Heart right ventricle (tissue), 16 donors: ENCODE measurements at regions not wholly inside any gene's neighbourhood (a gene's known extent, or its start where the extent isn't known, plus 50 kb on each side); places are given as distances from the start of the nearest gene placed in this dataset.

Experiments used
- ATAC-seq, 8 donors: fragments of 200-7000 bp; cut with Tn5 transposase; one replicate each; pipeline ENCODE4 v1.9.1; 2020; ENCODE audit warnings: mild to moderate bottlenecking in 8 of 8, moderate library complexity in 8 of 8, moderate number of reproducible peaks in 1 of 8
- DNase-seq, 2 donors: peaks; one replicate each; pipeline ENCODE4 v3.0.0-alpha.2; 2020
- H3K27ac ChIP-seq, 10 donors: fragments of 200-600 bp; sonication (generic) in 2 of 10; one replicate each; pipeline versions ENCODE4 v1.5.0 to v1.8.0; 2020 to 2022; ENCODE audit warnings: mild to moderate bottlenecking in 3 of 10
- H3K27me3 ChIP-seq, 7 donors: fragments of 200-600 bp; one replicate each; pipeline ENCODE4 v1.8.0; 2021 to 2022; ENCODE audit warnings: mild to moderate bottlenecking in 2 of 7
- H3K36me3 ChIP-seq, 9 donors: fragments of 200-600 bp; sonication (generic) in 1 of 9; one replicate each; pipeline versions ENCODE4 v1.5.0 to v1.8.0; 2020 to 2022; ENCODE audit warnings: mild to moderate bottlenecking in 2 of 9
- H3K4me1 ChIP-seq, 9 donors: fragments of 200-600 bp; sonication (generic) in 1 of 9; one replicate each; pipeline versions ENCODE4 v1.5.0 to v1.8.0; 2020 to 2022; ENCODE audit warnings: mild to moderate bottlenecking in 4 of 9
- H3K4me3 ChIP-seq, 10 donors: fragments of 200-600 bp; sonication (generic) in 2 of 10; one replicate each; pipeline versions ENCODE4 v1.5.0 to v1.8.0; 2020 to 2022; ENCODE audit warnings: mild to moderate bottlenecking in 7 of 10, moderate library complexity in 2 of 10
- H3K9me3 ChIP-seq, 11 donors: fragments of 200-600 bp in 10 of 11; sonication (generic) in 2 of 11; one replicate each; pipeline versions ENCODE4 v1.5.0 to v1.8.0; 2013 to 2022; ENCODE audit warnings: mild to moderate bottlenecking in 2 of 11, control low read depth in 1 of 11, moderate library complexity in 1 of 11
- WGBS, 2 donors: extraction: QIAGEN DNeasy Blood & Tissue Kit; methylation state at CpG; one replicate each; pipeline ENCODE4 v1.1.7; 2013; ENCODE audit warnings: inconsistent platforms in 1 of 2; 5-methylcytosine and 5-hydroxymethylcytosine counted together
- intact Hi-C, 10 donors: fragments of 100-400 bp; cut with DNase I; formaldehyde crosslinking; loops; one replicate each; pipeline versions ENCODE4 v1.11.1 to v1.14.2; 2022
- TF ChIP-seq, protein P1 (sequence below), 9 donors: fragments of 200-600 bp; sonication (generic) in 2 of 9; IDR thresholded peaks; one replicate each; pipeline versions ENCODE4 v1.5.0 to v1.8.0; 2021 to 2022; ENCODE audit warnings: antibody characterized with exemption in 9 of 9, mild to moderate bottlenecking in 5 of 9, moderate library complexity in 1 of 9
- donor health status: Arrhythmogenic right ventricular cardiomyopathy.
- donor health status: ischemic (EF 13 %, LVEDD 7.1; RV severe dilation, severe dysfunction).
- donor health status: healthy with polysubstance abuse.
- donor health status: DM: no; HTN: yes; CAD: no.
- donor health status: DM: no; HTN: no; CAD: no.
- donor health status: ischemic (EF 25% LVEDD 6.9; RV normal size, moderate dysfunction).
- donor health status: ischemic (EF 25% LVEDD 5.7; RV mildly dilated, moderate dysfunction).
- donor health status: healthy.
- donor health status: DM: yes; HTN: yes; CAD: no.
- donor health status: Ischemic cardiomyopathy.
- donor health status: ischemic (EF 35%, LVEDD 5.7; RV mildly dilated, moderate dysfunction).
- donor health status: nonischemic (EF 11% LVEDD 7.7; RV severe dilation, severe dysfunction).
- donor health status: DM: yes; HTN: yes; CAD: no.
- donor health status: PGD.
- donor health status: ischemic (EF 29% LVEDD 5.4; RV normal size, mild dysfunction).
- donor health status: nonischemic (EF 23%, LVEDD 6.1; RV moderate dilation, normal function).

GRCh38 chr9:118721923-118722322 is 647.3 kb downstream of the BRINP1 start:
- TF ChIP-seq, protein P1, sequence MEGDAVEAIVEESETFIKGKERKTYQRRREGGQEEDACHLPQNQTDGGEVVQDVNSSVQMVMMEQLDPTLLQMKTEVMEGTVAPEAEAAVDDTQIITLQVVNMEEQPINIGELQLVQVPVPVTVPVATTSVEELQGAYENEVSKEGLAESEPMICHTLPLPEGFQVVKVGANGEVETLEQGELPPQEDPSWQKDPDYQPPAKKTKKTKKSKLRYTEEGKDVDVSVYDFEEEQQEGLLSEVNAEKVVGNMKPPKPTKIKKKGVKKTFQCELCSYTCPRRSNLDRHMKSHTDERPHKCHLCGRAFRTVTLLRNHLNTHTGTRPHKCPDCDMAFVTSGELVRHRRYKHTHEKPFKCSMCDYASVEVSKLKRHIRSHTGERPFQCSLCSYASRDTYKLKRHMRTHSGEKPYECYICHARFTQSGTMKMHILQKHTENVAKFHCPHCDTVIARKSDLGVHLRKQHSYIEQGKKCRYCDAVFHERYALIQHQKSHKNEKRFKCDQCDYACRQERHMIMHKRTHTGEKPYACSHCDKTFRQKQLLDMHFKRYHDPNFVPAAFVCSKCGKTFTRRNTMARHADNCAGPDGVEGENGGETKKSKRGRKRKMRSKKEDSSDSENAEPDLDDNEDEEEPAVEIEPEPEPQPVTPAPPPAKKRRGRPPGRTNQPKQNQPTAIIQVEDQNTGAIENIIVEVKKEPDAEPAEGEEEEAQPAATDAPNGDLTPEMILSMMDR (IDR thresholded peaks at IDR 0.05): no peak
- DNase-seq: no peak
- Histone ChIP-seq H3K27me3 (no peaks in the 10 kb centered on the region), H3K36me3 (no peaks in the 10 kb centered on the region), H3K4me1 (no peaks in the 10 kb centered on the region), H3K27ac (no peak overlapping the region), H3K9me3 (peaks cover 0 to 24% (median 2%) of the 10 kb centered on the region in 11 donors), H3K4me3 (no peak overlapping the region)
- intact Hi-C loops: no loop called here
- 54 to 58% methylated on average over 2 of the region's 2 CpGs for WGBS, 2 donors
- ATAC-seq: no peak

- DNase-seq (no peak), ATAC-seq (no peak)
- H3K36me3 ChIP-seq: no peaks in the 10 kb centered on the region
- no peak overlapping the region for H3K27ac ChIP-seq
- intact Hi-C loops: no loop called here
- no peak overlapping the region for H3K4me3 ChIP-seq
- H3K4me1 ChIP-seq: no peaks in the 10 kb centered on the region
- WGBS, 2 donors: 88 to 89% methylated on average over 2 of the region's 2 CpGs
- TF ChIP-seq, protein P1 (IDR thresholded peaks at IDR 0.05): no peak
- H3K9me3 ChIP-seq: peaks cover 0 to 11% (median 1%) of the 10 kb centered on the region in 11 donors
- H3K27me3 ChIP-seq: no peaks in the 10 kb centered on the region
These were observed 639.3 kb downstream of the BRINP1 start for GRCh38 chr9:118729981-118730380.

DNA sequence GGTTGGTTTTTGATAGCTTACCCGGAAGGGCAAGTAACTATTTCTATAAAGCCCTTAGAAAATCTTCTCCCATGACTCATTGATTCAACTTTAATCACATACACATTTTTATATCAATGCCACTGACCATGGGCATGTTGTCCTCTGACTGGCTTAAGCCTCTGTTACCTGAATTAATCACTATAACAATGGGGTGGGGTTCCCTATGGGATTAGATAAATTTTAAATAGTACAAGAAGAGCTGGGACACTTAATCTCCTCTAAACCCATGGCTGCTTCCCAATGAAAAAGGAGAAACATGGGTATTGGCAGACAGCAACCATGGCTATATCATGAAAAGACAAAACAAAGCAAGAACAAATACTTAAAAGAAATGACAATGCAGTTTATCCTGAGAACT is 636.2 kb downstream of the BRINP1 start:
- intact Hi-C loops: no loop called here
- Histone ChIP-seq H3K36me3 (no peaks in the 10 kb centered on the region), H3K4me3 (no peak overlapping the region), H3K4me1 (no peaks in the 10 kb centered on the region), H3K9me3 (peaks cover 0 to 21% (median 12%) of the 10 kb centered on the region in 11 donors), H3K27ac (no peak overlapping the region), H3K27me3 (no peaks in the 10 kb centered on the region)
- no peak for ATAC-seq
- TF ChIP-seq, protein P1 (IDR thresholded peaks at IDR 0.05): no peak
- 44 to 78% methylated on average over 1 of the region's 1 CpG for WGBS, 2 donors
- DNase-seq: no peak

DNA sequence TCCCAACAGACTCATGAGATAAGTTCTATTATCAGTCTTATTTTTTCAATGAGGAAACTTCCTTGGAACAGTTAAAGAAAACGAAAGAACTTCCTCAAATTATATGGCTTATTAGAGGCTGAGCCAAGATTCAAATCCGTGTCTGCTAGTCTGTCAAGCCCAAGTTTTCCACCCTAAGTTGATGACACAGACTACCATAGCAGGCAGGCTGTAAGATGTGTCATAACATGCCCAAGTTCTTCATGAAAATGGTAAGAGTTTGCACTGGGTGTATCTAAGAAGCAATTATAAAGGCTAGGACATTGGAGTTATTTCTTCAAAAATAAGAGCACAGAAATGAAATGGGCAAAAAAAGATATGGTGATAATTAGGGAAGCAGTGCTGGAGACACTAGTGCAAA is 634.5 kb downstream of the BRINP1 start:
- TF ChIP-seq, protein P1 (IDR thresholded peaks at IDR 0.05): no peak
- DNase-seq (no peak), ATAC-seq (no peak)
- Histone ChIP-seq H3K9me3 (peaks cover 0 to 21% (median 12%) of the 10 kb centered on the region in 11 donors), H3K27ac (no peak overlapping the region), H3K36me3 (no peaks in the 10 kb centered on the region), H3K27me3 (no peaks in the 10 kb centered on the region), H3K4me3 (no peak overlapping the region), H3K4me1 (no peaks in the 10 kb centered on the region)
- intact Hi-C loops: no loop called here
- 35 to 48% methylated on average over 2 of the region's 2 CpGs for WGBS, 2 donors

GRCh38 chr9:118736406-118736805 is 632.8 kb downstream of the BRINP1 start:
- no peak overlapping the region for H3K4me3 ChIP-seq
- DNase-seq (no peak), ATAC-seq (no peak)
- H3K27me3 ChIP-seq: no peaks in the 10 kb centered on the region
- H3K4me1 ChIP-seq: no peaks in the 10 kb centered on the region
- H3K36me3 ChIP-seq: no peaks in the 10 kb centered on the region
- H3K27ac ChIP-seq: no peak overlapping the region
- intact Hi-C loops: no loop called here
- TF ChIP-seq, protein P1 (IDR thresholded peaks at IDR 0.05): no peak
- peaks cover 0 to 21% (median 12%) of the 10 kb centered on the region in 11 donors for H3K9me3 ChIP-seq
